Spleen (tissue), 11 donors: ENCODE measurements at regions not wholly inside any gene's neighbourhood (a gene's known extent, or its start where the extent isn't known, plus 50 kb on each side); places are given as distances from the start of the nearest gene placed in this dataset.

ENCODE experiments used
- DNase-seq: peaks from one replicate; pipeline ENCODE4 v3.0.0-alpha.2; 2020
- H3K27ac ChIP-seq, 8 donors: fragments of 200-600 bp; sonication (generic) in 7 of 8; 1 replicate in 4 of 8; 2 replicates in 4 of 8; pipeline versions ENCODE4 v1.5.0 to v1.8.0; 2016 to 2021; ENCODE audit warnings: inconsistent platforms in 4 of 8, mild to moderate bottlenecking in 4 of 8, moderate library complexity in 1 of 8
- H3K27me3 ChIP-seq, 7 donors: fragments of 200-600 bp; sonication (generic) in 6 of 7; replicated peaks in 1 of 7; 1 replicate in 4 of 7; 2 replicates in 3 of 7; pipeline versions ENCODE4 v1.5.0 to v1.8.0; 2016 to 2021; ENCODE audit warnings: inconsistent platforms in 3 of 7, mild to moderate bottlenecking in 1 of 7
- H3K36me3 ChIP-seq, 6 donors: fragments of 200-600 bp; sonication (generic) in 5 of 6; 1 replicate in 4 of 6; 2 replicates in 2 of 6; pipeline versions ENCODE4 v1.5.0 to v1.8.0; 2016 to 2021; ENCODE audit warnings: inconsistent platforms in 2 of 6
- H3K4me1 ChIP-seq, 6 donors: fragments of 200-600 bp; sonication (generic) in 5 of 6; 1 replicate in 3 of 6; 2 replicates in 3 of 6; pipeline versions ENCODE4 v1.5.0 to v1.8.0; 2016 to 2021; ENCODE audit warnings: inconsistent platforms in 3 of 6
- H3K4me3 ChIP-seq, 8 donors: fragments of 200-600 bp; sonication (generic) in 7 of 8; 1 replicate in 4 of 8; 2 replicates in 4 of 8; pipeline versions ENCODE4 v1.5.0 to v1.8.0; 2016 to 2021; ENCODE audit warnings: inconsistent platforms in 4 of 8, mild to moderate bottlenecking in 4 of 8, moderate library complexity in 2 of 8
- H3K9me3 ChIP-seq, 8 donors: fragments of 200-600 bp; sonication (generic) in 7 of 8; 1 replicate in 4 of 8; 2 replicates in 4 of 8; pipeline versions ENCODE4 v1.5.0 to v1.8.0; 2016 to 2021; ENCODE audit warnings: inconsistent platforms in 4 of 8
- CTCF ChIP-seq, 11 experiments: fragments of 200-600 bp in 7 of 11; fragments of 450-650 bp in 4 of 11; sonication (generic) in 4 of 11; IDR thresholded peaks in 8 of 11; conservative IDR thresholded peaks in 3 of 11; 1 replicate in 7 of 11; 2 replicates in 4 of 11; pipeline versions ENCODE4 v1.4.0 to v1.8.0; 2016 to 2021; ENCODE audit warnings: antibody characterized with exemption in 11 of 11, inconsistent platforms in 4 of 11, mild to moderate bottlenecking in 1 of 11
- POLR2A ChIP-seq, 3 donors: fragments of 450-650 bp; IDR thresholded peaks; one replicate each; pipeline ENCODE4 v1.5.1; 2017; ENCODE audit warnings: antibody characterized with exemption in 3 of 3, mild to moderate bottlenecking in 1 of 3
- POLR2AphosphoS5 ChIP-seq, 3 donors: sonication (generic); formaldehyde crosslinking; IDR thresholded peaks; one replicate each; pipeline ENCODE4 v1.5.1; 2017; ENCODE audit warnings: antibody characterized with exemption in 3 of 3
- WGBS, 5 donors: extraction: QIAGEN DNeasy Blood & Tissue Kit in 3 of 5; methylation state at CpG; one replicate each; pipeline versions ENCODE4 v1.1.5 to v1.1.7; 2013 to 2018; 5-methylcytosine and 5-hydroxymethylcytosine counted together
- intact Hi-C: fragments of 100-400 bp; cut with DNase I; formaldehyde crosslinking; loops from one replicate; pipeline ENCODE4 v1.15.0; 2023; ENCODE audit warnings: low total_unique reads
- donor health status: healthy with polysubstance abuse.
- donor health status: DM: no; HTN: no; CAD: no; lungs with moderate emphysema.
- donor health status: DM: no; HTN: no; CAD: no.
- donor health status: Bipolar disorder and iron deficiency.
- donor health status: healthy.
- donor health status: DM: no; HTN: no; CAD: no.
- donor health status: DM: yes; HTN: yes; CAD: no.

GRCh38 chr14:83483063-83483462 lies 1949.4 kb upstream of the SEL1L start:
- Histone ChIP-seq H3K27me3 (no peaks in the 10 kb centered on the region), H3K9me3 (peaks cover 0 to 4% (median 0%) of the 10 kb centered on the region in 8 donors), H3K27ac (no peak overlapping the region), H3K36me3 (no peaks in the 10 kb centered on the region), H3K4me3 (no peak overlapping the region), H3K4me1 (no peaks in the 10 kb centered on the region)
- WGBS, 5 donors = 56 to 75% (median 63%) methylated on average over 1 of the region's 1 CpG
- intact Hi-C loops = no loop called here
- TF ChIP-seq POLR2AphosphoS5 (IDR thresholded peaks at IDR 0.05) (no peak), POLR2A (IDR thresholded peaks at IDR 0.05) (no peak)
- no peak for DNase-seq

GRCh38 chr14:83485591-83485990 lies 1951.9 kb upstream of the SEL1L start:
- H3K36me3 ChIP-seq = no peaks in the 10 kb centered on the region
- no peaks in the 10 kb centered on the region for H3K27me3 ChIP-seq
- no peak for TF ChIP-seq CTCF (IDR thresholded peaks at IDR 0.05 in 8 of 11, conservative IDR thresholded peaks at IDR 0.05 in 3 of 11)
- H3K4me3 ChIP-seq = no peak overlapping the region
- H3K4me1 ChIP-seq = no peaks in the 10 kb centered on the region
- H3K27ac ChIP-seq = no peak overlapping the region
- intact Hi-C loops = no loop called here
- DNase-seq = no peak
- peaks cover 0 to 4% (median 0%) of the 10 kb centered on the region in 8 donors for H3K9me3 ChIP-seq

GRCh38 chr14:83491091-83491490 lies 1957.4 kb upstream of the SEL1L start:
- Histone ChIP-seq H3K27ac (no peak overlapping the region), H3K4me3 (no peak overlapping the region), H3K36me3 (no peaks in the 10 kb centered on the region), H3K4me1 (no peaks in the 10 kb centered on the region), H3K27me3 (no peaks in the 10 kb centered on the region), H3K9me3 (peaks cover 0 to 7% (median 4%) of the 10 kb centered on the region in 8 donors)
- WGBS, 5 donors = 81 to 88% (median 85%) methylated on average over 2 of the region's 2 CpGs
- DNase-seq = no peak
- TF ChIP-seq CTCF (IDR thresholded peaks at IDR 0.05 in 8 of 11, conservative IDR thresholded peaks at IDR 0.05 in 3 of 11) (no peak), POLR2AphosphoS5 (IDR thresholded peaks at IDR 0.05) (no peak), POLR2A (IDR thresholded peaks at IDR 0.05) (no peak)
- intact Hi-C loops = no loop called here

- no peaks in the 10 kb centered on the region for H3K36me3 ChIP-seq
- no peak for TF ChIP-seq CTCF (IDR thresholded peaks at IDR 0.05 in 8 of 11, conservative IDR thresholded peaks at IDR 0.05 in 3 of 11)
- TF ChIP-seq POLR2AphosphoS5 (IDR thresholded peaks at IDR 0.05) = no peak
- no peak for TF ChIP-seq POLR2A (IDR thresholded peaks at IDR 0.05)
- 85 to 90% (median 88%) methylated on average over 3 of the region's 3 CpGs for WGBS, 5 donors
- intact Hi-C loops = no loop called here
- H3K4me3 ChIP-seq = no peak overlapping the region
- H3K4me1 ChIP-seq = no peaks in the 10 kb centered on the region
- no peaks in the 10 kb centered on the region for H3K27me3 ChIP-seq
- DNase-seq = no peak
- peaks cover 0 to 7% (median 0%) of the 10 kb centered on the region in 8 donors for H3K9me3 ChIP-seq
- no peak overlapping the region for H3K27ac ChIP-seq
Observed at GRCh38 chr14:83520837-83521236, 1987.2 kb upstream of the SEL1L start.

- no peaks in the 10 kb centered on the region for H3K27me3 ChIP-seq
- H3K36me3 ChIP-seq = no peaks in the 10 kb centered on the region
- no peak overlapping the region for H3K4me3 ChIP-seq
- intact Hi-C loops = no loop called here
- H3K27ac ChIP-seq = no peak overlapping the region
- DNase-seq = no peak
- peaks cover 0 to 18% (median 0%) of the 10 kb centered on the region in 8 donors for H3K9me3 ChIP-seq
- no peaks in the 10 kb centered on the region for H3K4me1 ChIP-seq
- TF ChIP-seq POLR2AphosphoS5 (IDR thresholded peaks at IDR 0.05) = no peak
- no peak for TF ChIP-seq CTCF (IDR thresholded peaks at IDR 0.05 in 8 of 11, conservative IDR thresholded peaks at IDR 0.05 in 3 of 11)
- TF ChIP-seq POLR2A (IDR thresholded peaks at IDR 0.05) = no peak
- 92 to 96% (median 94%) methylated on average over 2 of the region's 2 CpGs for WGBS, 5 donors
Observed at GRCh38 chr14:83529531-83529930, 1995.9 kb upstream of the SEL1L start.
